ENCODE measurements at regions not wholly inside any gene's neighbourhood (a gene's known extent, or its start where the extent isn't known, plus 50 kb on each side); places are given as distances from the start of the nearest gene placed in this dataset.

DNA sequence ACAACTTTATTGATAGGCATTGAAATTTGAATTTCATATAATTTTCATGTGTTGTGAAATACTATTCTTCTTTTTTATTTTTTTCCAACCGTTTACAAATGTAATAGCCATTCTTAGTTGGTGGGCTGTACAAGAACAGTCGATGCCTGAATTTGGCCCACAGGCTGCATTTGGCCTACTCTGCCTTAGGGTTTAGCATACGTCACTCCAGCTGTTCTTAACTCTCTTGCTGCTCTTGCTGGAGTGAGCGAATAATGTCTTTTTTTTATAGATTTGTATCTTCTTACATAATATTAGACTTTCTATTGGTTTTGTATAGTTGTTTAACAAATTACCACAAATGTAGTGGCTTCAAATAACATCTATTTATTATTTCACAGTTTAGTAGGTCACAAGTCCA lies 163.4 kb upstream of the MKI67 start:
- no peak for DNase-seq (ENCODE audit: low read depth)
- TF ChIP-seq CTCF (conservative IDR thresholded peaks at IDR 0.05; ENCODE audit: low read depth, low read length) = no peak
- no peak overlapping the region for H3K4me3 ChIP-seq (ENCODE audit: low read depth, low read length)

- no peak overlapping the region for H3K4me3 ChIP-seq (ENCODE audit: low read depth, low read length)
- DNase-seq (ENCODE audit: low read depth) = no peak
- TF ChIP-seq CTCF (conservative IDR thresholded peaks at IDR 0.05; ENCODE audit: low read depth, low read length) = peak; percentile 9
Measured at GRCh38 chr10:128295003-128295402, 168.8 kb upstream of the MKI67 start.

- H3K4me3 ChIP-seq (ENCODE audit: low read depth, low read length) = no peak overlapping the region
Measured at GRCh38 chr10:128296253-128297007, 170.2 kb upstream of the MKI67 start.

GRCh38 chr10:128297709-128298378 lies 171.6 kb upstream of the MKI67 start:
- H3K4me3 ChIP-seq (ENCODE audit: low read depth, low read length) = no peak overlapping the region
- TF ChIP-seq CTCF (conservative IDR thresholded peaks at IDR 0.05; ENCODE audit: low read depth, low read length) = no peak
- DNase-seq (ENCODE audit: low read depth) = no peak

More at GRCh38 chr10:128296253-128297007, 170.2 kb upstream of the MKI67 start:
- DNase-seq (ENCODE audit: low read depth) = no peak
- TF ChIP-seq CTCF (conservative IDR thresholded peaks at IDR 0.05; ENCODE audit: low read depth, low read length) = no peak

DNA sequence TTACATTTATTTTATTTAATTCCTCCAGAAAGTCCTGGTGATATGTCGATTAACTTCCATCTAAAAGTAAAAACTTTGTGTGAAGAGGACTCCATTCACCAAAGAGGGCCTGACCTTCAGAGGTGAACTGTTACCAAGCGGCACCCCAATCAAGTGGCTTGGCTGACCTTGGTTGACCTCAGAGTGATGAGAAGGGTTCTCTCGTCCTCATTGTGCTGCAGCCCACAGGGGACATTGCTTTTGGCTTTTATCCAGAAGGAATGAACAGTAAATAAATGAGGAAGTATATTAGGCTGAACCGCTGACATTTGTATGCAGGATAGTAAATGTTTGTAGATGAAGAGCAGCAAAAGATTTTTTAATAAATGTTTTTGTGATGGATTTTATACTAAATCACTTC lies 172.4 kb upstream of the MKI67 start:
- no peak overlapping the region for H3K4me3 ChIP-seq (ENCODE audit: low read depth, low read length)
- no peak for DNase-seq (ENCODE audit: low read depth)
- no peak for TF ChIP-seq CTCF (conservative IDR thresholded peaks at IDR 0.05; ENCODE audit: low read depth, low read length)

GRCh38 chr10:128300290-128300824 lies 174.1 kb upstream of the MKI67 start:
- H3K4me3 ChIP-seq (ENCODE audit: low read depth, low read length) = no peak overlapping the region
- TF ChIP-seq CTCF (conservative IDR thresholded peaks at IDR 0.05; ENCODE audit: low read depth, low read length) = no peak
- no peak for DNase-seq (ENCODE audit: low read depth)
